NCI-H82 (cell line): ENCODE measurements at regions not wholly inside any gene's neighbourhood (a gene's known extent, or its start where the extent isn't known, plus 50 kb on each side); places are given as distances from the start of the nearest gene placed in this dataset.

Experiments
- DNase-seq: peaks from one replicate; lab custom pipeline; 2025; lab: John Stamatoyannopoulos, UW

DNA sequence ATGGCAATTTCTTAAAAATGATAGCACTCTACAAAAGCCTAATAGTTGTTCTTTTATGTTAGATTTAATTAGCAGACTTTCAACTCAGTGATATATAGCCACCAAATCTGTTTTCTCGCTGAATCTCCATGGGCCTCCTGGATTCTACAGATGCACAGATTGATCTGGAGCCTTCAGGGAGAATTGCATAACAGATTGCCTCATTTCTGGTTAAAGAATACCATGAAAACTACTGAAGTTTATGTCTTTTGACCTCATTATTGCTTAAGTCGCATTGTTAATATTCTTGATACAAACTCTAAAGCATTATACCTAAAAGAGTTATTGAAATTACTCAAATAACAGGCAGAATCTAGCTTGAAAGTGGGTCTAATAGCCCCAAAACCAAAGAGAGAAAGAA, 53.7 kb upstream of the PRR20A start:
- no peak for DNase-seq
